Caco-2 (cell line): ENCODE measurements at regions not wholly inside any gene's neighbourhood (a gene's known extent, or its start where the extent isn't known, plus 50 kb on each side); places are given as distances from the start of the nearest gene placed in this dataset.
A peak's percentile ranks its signal among the peaks of the same experiment; 100 is the strongest.

ENCODE experiments used
- BruUV-seq: library from RNA; stranded (reverse); fragments of 400-500 nt; replicated peaks from 2 replicates; lab custom pipeline; 2021; lab: Mats Ljungman, UMichigan
- CTCF ChIA-PET: fragments of 300-600 bp; sonication (Branson Sonifier 250); formaldehyde crosslinking; loops from one replicate; lab custom pipeline; 2022; ENCODE audit warnings: antibody characterized with exemption; lab: Charles Lee
- POLR2A ChIA-PET: fragments of 300-600 bp; sonication (Branson Sonifier 250); formaldehyde crosslinking; loops from one replicate; lab custom pipeline; 2022; ENCODE audit warnings: antibody characterized with exemption; lab: Charles Lee
- DNase-seq, 2 experiments: peaks; one replicate each; pipeline versions ENCODE4 v3.0.0 to v3.0.0-alpha.2; 2020 to 2022
- H3K27me3 ChIP-seq: replicated peaks from 2 replicates; pipeline ENCODE4 v1.6.0; 2011; ENCODE audit warnings: low read length; ENCODE audit not compliant: control insufficient read depth, insufficient read depth
- H3K36me3 ChIP-seq: 2 replicates; pipeline ENCODE4 v1.5.1; 2011; ENCODE audit warnings: low read length; ENCODE audit not compliant: control insufficient read depth, insufficient read depth
- H3K4me1 ChIP-seq: fragments of 250-450 bp; sonication (Bioruptor Pico); 2 replicates; pipeline ENCODE4 v1.5.1; 2020; ENCODE audit warnings: mild to moderate bottlenecking
- H3K4me3 ChIP-seq: 2 replicates; pipeline ENCODE4 v1.5.1; 2011; ENCODE audit warnings: low read depth, mild to moderate bottlenecking, control low read depth, low read length
- H3K9me3 ChIP-seq: fragments of 250-450 bp; sonication (Bioruptor Pico); 2 replicates; pipeline ENCODE4 v1.5.1; 2020; ENCODE audit warnings: mild to moderate bottlenecking, moderate library complexity
- H3K27ac Mint-ChIP-seq: one replicate; pipeline ENCODE4 v1.8.0; 2022; ENCODE audit warnings: mixed read lengths; ENCODE audit not compliant: unreplicated experiment
- H3K27me3 Mint-ChIP-seq: one replicate; pipeline ENCODE4 v1.8.0; 2022; ENCODE audit warnings: mixed read lengths; ENCODE audit not compliant: insufficient read depth, unreplicated experiment
- H3K36me3 Mint-ChIP-seq: one replicate; pipeline ENCODE4 v1.8.0; 2022; ENCODE audit warnings: mild to moderate bottlenecking, mixed read lengths; ENCODE audit not compliant: insufficient read depth, unreplicated experiment
- H3K4me1 Mint-ChIP-seq: one replicate; pipeline ENCODE4 v1.8.0; 2022; ENCODE audit warnings: low read depth, mixed read lengths; ENCODE audit not compliant: unreplicated experiment
- H3K4me3 Mint-ChIP-seq: one replicate; pipeline ENCODE4 v1.8.0; 2022; ENCODE audit warnings: mild to moderate bottlenecking, moderate library complexity, mixed read lengths; ENCODE audit not compliant: unreplicated experiment
- H3K9me3 Mint-ChIP-seq: one replicate; pipeline ENCODE4 v1.8.0; 2022; ENCODE audit warnings: mixed read lengths; ENCODE audit not compliant: unreplicated experiment
- CTCF ChIP-seq, 2 experiments: fragments of 200-600 bp in 1 of 2; IDR thresholded peaks; 1 replicate in 1 of 2; 2 replicates in 1 of 2; pipeline versions ENCODE4 v1.5.1 to v1.8.0; 2011 to 2022; ENCODE audit warnings: antibody characterized with exemption in 1 of 2, control low read depth in 1 of 2, inconsistent platforms in 1 of 2, low read depth in 1 of 2, low read length in 1 of 2, mild to moderate bottlenecking in 1 of 2, moderate library complexity in 1 of 2; ENCODE audit not compliant: insufficient read depth in 1 of 2, severe bottlenecking in 1 of 2, unreplicated experiment in 1 of 2
- intact Hi-C: fragments of 100-400 bp; cut with micrococcal nuclease; formaldehyde crosslinking; loops from one replicate; pipeline ENCODE4 v1.10.0; 2022; ENCODE audit not compliant: unreplicated experiment

GRCh38 chr2:221245772-221246171, 326.3 kb downstream of the EPHA4 start:
- Mint-ChIP-seq H3K4me3 (no peak overlapping the region), H3K36me3 (no peaks in the 10 kb centered on the region), H3K27ac (no peak overlapping the region), H3K27me3 (no peaks in the 10 kb centered on the region), H3K9me3 (no peaks in the 10 kb centered on the region), H3K4me1 (no peaks in the 10 kb centered on the region)
- Histone ChIP-seq H3K4me1 (no peaks in the 10 kb centered on the region), H3K36me3 (no peaks in the 10 kb centered on the region), H3K27me3 (no peaks in the 10 kb centered on the region), H3K4me3 (no peak overlapping the region), H3K9me3 (peaks cover 3% of the 10 kb centered on the region; the same call in 1 of the 2 replicates)
- BruUV-seq = no TSS peak
- DNase-seq = no peak
- TF ChIP-seq CTCF (IDR thresholded peaks at IDR 0.05; ENCODE audit: insufficient read depth in 1 of 2, low read depth in 1 of 2, low read length in 1 of 2, severe bottlenecking in 1 of 2, unreplicated experiment in 1 of 2) = no peak
- intact Hi-C loops = no loop called here
- POLR2A ChIA-PET = no interaction called here
- CTCF ChIA-PET = no interaction called here

- peak in 1 of 2 experiments; percentile 48 for DNase-seq
- POLR2A ChIA-PET = no interaction called here
- Histone ChIP-seq H3K9me3 (peaks cover 7% of the 10 kb centered on the region), H3K27me3 (no peaks in the 10 kb centered on the region), H3K36me3 (no peaks in the 10 kb centered on the region), H3K4me3 (no peak overlapping the region), H3K4me1 (no peaks in the 10 kb centered on the region; the same call in 1 of the 2 replicates)
- TF ChIP-seq CTCF (IDR thresholded peaks at IDR 0.05; ENCODE audit: insufficient read depth in 1 of 2, low read depth in 1 of 2, low read length in 1 of 2, severe bottlenecking in 1 of 2, unreplicated experiment in 1 of 2) = no peak
- no peaks in the 10 kb centered on the region for H3K27me3 Mint-ChIP-seq
- no peak overlapping the region for H3K27ac Mint-ChIP-seq
- peaks cover 8% of the 10 kb centered on the region for H3K4me1 Mint-ChIP-seq
- H3K4me3 Mint-ChIP-seq = no peak overlapping the region
- peaks cover 4% of the 10 kb centered on the region for H3K36me3 Mint-ChIP-seq
- CTCF ChIA-PET = no interaction called here
- BruUV-seq = no TSS peak
- H3K9me3 Mint-ChIP-seq = peaks cover 10% of the 10 kb centered on the region
- intact Hi-C loops = no loop called here
Observed at GRCh38 chr2:221254299-221254698, 317.8 kb downstream of the EPHA4 start.

GRCh38 chr2:221255862-221256261, 316.2 kb downstream of the EPHA4 start:
- H3K27me3 Mint-ChIP-seq = no peaks in the 10 kb centered on the region
- Histone ChIP-seq H3K4me3 (no peak overlapping the region), H3K27me3 (no peaks in the 10 kb centered on the region), H3K36me3 (no peaks in the 10 kb centered on the region), H3K4me1 (no peaks in the 10 kb centered on the region; the same call in 1 of the 2 replicates), H3K9me3 (peaks cover 4% of the 10 kb centered on the region; the same call in 1 of the 2 replicates)
- no TSS peak for BruUV-seq
- H3K4me1 Mint-ChIP-seq = peaks cover 8% of the 10 kb centered on the region
- ChIA-PET CTCF (no interaction called here), POLR2A (no interaction called here)
- DNase-seq = peak in 1 of 2 experiments; percentile 42
- peak overlapping the region; percentile 13 for H3K4me3 Mint-ChIP-seq
- no peak for TF ChIP-seq CTCF (IDR thresholded peaks at IDR 0.05; ENCODE audit: insufficient read depth in 1 of 2, low read depth in 1 of 2, low read length in 1 of 2, severe bottlenecking in 1 of 2, unreplicated experiment in 1 of 2)
- peaks cover 11% of the 10 kb centered on the region for H3K9me3 Mint-ChIP-seq
- intact Hi-C loops = no loop called here
- peaks cover 4% of the 10 kb centered on the region for H3K36me3 Mint-ChIP-seq
- H3K27ac Mint-ChIP-seq = no peak overlapping the region
